Smooth muscle cell (in vitro differentiated cells): ENCODE measurements at regions not wholly inside any gene's neighbourhood (a gene's known extent, or its start where the extent isn't known, plus 50 kb on each side); places are given as distances from the start of the nearest gene placed in this dataset.

Experiments used
- DNase-seq: peaks from one replicate; lab custom pipeline; 2025; ENCODE audit not compliant: unreplicated experiment; lab: John Stamatoyannopoulos, UW
- H2AFZ ChIP-seq: fragments of 200-600 bp; sonication (generic); 2 replicates; pipeline ENCODE4 v1.6.0; 2016; ENCODE audit warnings: antibody characterized with exemption, low read depth, mild to moderate bottlenecking
- H3F3A ChIP-seq: fragments of 200-600 bp; sonication (generic); 2 replicates; pipeline ENCODE4 v1.6.0; 2017; ENCODE audit warnings: antibody characterized with exemption, low read depth
- H3K27ac ChIP-seq: fragments of 200-600 bp; sonication (generic); 2 replicates; pipeline ENCODE4 v1.5.1; 2016; ENCODE audit warnings: low read depth, mild to moderate bottlenecking
- H3K27me3 ChIP-seq: fragments of 200-600 bp; sonication (generic); 2 replicates; pipeline ENCODE4 v1.6.1; 2016; ENCODE audit warnings: low read depth, mild to moderate bottlenecking
- H3K36me3 ChIP-seq: fragments of 200-600 bp; sonication (generic); 2 replicates; pipeline ENCODE4 v1.5.1; 2016; ENCODE audit warnings: low read depth
- H3K4me1 ChIP-seq: fragments of 200-600 bp; sonication (generic); 2 replicates; pipeline ENCODE4 v1.5.1; 2016; ENCODE audit warnings: low read depth
- H3K4me2 ChIP-seq: fragments of 200-600 bp; sonication (generic); 2 replicates; pipeline ENCODE4 v1.6.0; 2016; ENCODE audit warnings: mild to moderate bottlenecking
- H3K4me3 ChIP-seq: fragments of 200-600 bp; sonication (generic); 2 replicates; pipeline ENCODE4 v1.5.1; 2016; ENCODE audit warnings: mild to moderate bottlenecking
- H3K79me2 ChIP-seq: fragments of 200-600 bp; sonication (generic); 2 replicates; pipeline ENCODE4 v1.6.0; 2016; ENCODE audit warnings: low read depth, mild to moderate bottlenecking
- H3K9ac ChIP-seq: fragments of 200-600 bp; sonication (generic); 2 replicates; pipeline ENCODE4 v1.6.0; 2016; ENCODE audit warnings: low read depth
- H3K9me3 ChIP-seq: fragments of 200-600 bp; sonication (generic); replicated peaks from 2 replicates; pipeline ENCODE4 v1.5.1; 2016; ENCODE audit warnings: low read depth
- H4K20me1 ChIP-seq: fragments of 200-600 bp; sonication (generic); 2 replicates; pipeline ENCODE4 v1.6.0; 2016; ENCODE audit warnings: low read depth
- WGBS: methylation state at CpG from one replicate; pipeline ENCODE4 v1.1.7; 2016; ENCODE audit warnings: low lambda C conversion rate; 5-methylcytosine and 5-hydroxymethylcytosine counted together
- TF ChIP-seq, protein P1 (sequence below): fragments of 200-600 bp; sonication (generic); IDR thresholded peaks from 2 replicates; pipeline ENCODE4 v1.5.1; 2017; ENCODE audit warnings: borderline replicate concordance, mild to moderate bottlenecking, antibody characterized with exemption; ENCODE audit not compliant: insufficient read depth, poor library complexity, severe bottlenecking

DNA sequence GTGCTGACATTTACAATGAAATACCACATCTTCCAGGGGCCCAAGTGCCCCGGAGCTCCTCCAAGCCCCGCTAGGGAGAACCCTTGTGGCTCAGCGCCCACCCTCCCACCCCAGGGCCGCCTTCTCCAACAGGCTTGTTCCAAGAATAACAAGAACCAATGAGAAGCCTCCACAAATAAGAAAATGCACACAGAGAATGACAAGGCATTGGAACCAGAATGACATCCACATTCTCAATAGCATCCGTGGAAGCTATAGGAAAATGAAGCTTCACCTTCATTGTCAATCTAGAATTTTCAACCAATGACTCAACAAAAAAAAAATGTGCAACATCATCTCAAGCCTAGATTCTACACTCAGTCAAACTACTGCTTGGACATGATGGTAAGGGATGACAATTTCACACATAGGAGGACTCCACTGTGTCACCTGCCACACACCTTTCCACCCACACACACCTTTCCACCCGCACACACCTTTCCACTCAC is 50.4 kb upstream of the PPP2R2D start:
- no peak overlapping the region for H3K9ac ChIP-seq
- 89% methylated on average over 6 of the region's 6 CpGs for WGBS
- H3K27me3 ChIP-seq: no peaks in the 10 kb centered on the region
- H3K36me3 ChIP-seq: no peaks in the 10 kb centered on the region
- H3K27ac ChIP-seq: no peak overlapping the region
- H4K20me1 ChIP-seq: no peaks in the 10 kb centered on the region
- H3K4me2 ChIP-seq: no peak overlapping the region
- no peak overlapping the region for H2AFZ ChIP-seq
- no peaks in the 10 kb centered on the region for H3K4me1 ChIP-seq
- H3K4me3 ChIP-seq: no peak overlapping the region
- no peaks in the 10 kb centered on the region for H3K9me3 ChIP-seq
- DNase-seq: no peak
- TF ChIP-seq, protein P1, sequence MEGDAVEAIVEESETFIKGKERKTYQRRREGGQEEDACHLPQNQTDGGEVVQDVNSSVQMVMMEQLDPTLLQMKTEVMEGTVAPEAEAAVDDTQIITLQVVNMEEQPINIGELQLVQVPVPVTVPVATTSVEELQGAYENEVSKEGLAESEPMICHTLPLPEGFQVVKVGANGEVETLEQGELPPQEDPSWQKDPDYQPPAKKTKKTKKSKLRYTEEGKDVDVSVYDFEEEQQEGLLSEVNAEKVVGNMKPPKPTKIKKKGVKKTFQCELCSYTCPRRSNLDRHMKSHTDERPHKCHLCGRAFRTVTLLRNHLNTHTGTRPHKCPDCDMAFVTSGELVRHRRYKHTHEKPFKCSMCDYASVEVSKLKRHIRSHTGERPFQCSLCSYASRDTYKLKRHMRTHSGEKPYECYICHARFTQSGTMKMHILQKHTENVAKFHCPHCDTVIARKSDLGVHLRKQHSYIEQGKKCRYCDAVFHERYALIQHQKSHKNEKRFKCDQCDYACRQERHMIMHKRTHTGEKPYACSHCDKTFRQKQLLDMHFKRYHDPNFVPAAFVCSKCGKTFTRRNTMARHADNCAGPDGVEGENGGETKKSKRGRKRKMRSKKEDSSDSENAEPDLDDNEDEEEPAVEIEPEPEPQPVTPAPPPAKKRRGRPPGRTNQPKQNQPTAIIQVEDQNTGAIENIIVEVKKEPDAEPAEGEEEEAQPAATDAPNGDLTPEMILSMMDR: no peak
- no peaks in the 10 kb centered on the region for H3K79me2 ChIP-seq
- no peaks in the 10 kb centered on the region for H3F3A ChIP-seq
